ENCODE measurements at regions not wholly inside any gene's neighbourhood (a gene's known extent, or its start where the extent isn't known, plus 50 kb on each side); places are given as distances from the start of the nearest gene placed in this dataset.

DNA sequence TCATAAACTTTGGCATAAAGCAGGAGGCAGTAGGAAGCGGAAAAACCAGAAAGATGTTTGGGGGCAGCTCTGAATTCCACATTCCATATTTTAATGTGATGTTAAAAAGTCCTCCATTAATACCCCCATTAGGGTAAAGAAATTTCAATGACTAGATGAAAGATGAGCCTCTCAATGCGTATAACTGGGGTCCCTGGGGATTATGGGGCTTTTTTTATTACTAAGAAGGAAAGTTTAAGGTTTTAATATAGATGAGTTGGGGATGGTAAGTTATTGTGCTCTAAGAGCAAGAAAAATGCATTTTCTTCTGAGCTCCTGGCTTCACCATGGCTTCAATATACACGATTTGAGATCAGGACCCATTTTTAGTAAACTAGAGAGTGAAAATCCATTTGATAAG is 321.9 kb downstream of the CDK5RAP2 start:
- peaks cover 15% of the 10 kb centered on the region for H3K27me3 Mint-ChIP-seq
- TF ChIP-seq, protein P1, sequence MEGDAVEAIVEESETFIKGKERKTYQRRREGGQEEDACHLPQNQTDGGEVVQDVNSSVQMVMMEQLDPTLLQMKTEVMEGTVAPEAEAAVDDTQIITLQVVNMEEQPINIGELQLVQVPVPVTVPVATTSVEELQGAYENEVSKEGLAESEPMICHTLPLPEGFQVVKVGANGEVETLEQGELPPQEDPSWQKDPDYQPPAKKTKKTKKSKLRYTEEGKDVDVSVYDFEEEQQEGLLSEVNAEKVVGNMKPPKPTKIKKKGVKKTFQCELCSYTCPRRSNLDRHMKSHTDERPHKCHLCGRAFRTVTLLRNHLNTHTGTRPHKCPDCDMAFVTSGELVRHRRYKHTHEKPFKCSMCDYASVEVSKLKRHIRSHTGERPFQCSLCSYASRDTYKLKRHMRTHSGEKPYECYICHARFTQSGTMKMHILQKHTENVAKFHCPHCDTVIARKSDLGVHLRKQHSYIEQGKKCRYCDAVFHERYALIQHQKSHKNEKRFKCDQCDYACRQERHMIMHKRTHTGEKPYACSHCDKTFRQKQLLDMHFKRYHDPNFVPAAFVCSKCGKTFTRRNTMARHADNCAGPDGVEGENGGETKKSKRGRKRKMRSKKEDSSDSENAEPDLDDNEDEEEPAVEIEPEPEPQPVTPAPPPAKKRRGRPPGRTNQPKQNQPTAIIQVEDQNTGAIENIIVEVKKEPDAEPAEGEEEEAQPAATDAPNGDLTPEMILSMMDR (IDR thresholded peaks at IDR 0.05) = no peak
- no peaks in the 10 kb centered on the region for H3K9me3 Mint-ChIP-seq
- DNase-seq (no peak), ATAC-seq (no peak)
- POLR2A ChIA-PET = no interaction called here
- CTCF ChIA-PET = no interaction called here
- intact Hi-C loops (cut with micrococcal nuclease) = no loop called here
- no peaks in the 10 kb centered on the region for H3K4me1 Mint-ChIP-seq (ENCODE audit: low read depth)
- H3K36me3 Mint-ChIP-seq (ENCODE audit: low read depth) = no peaks in the 10 kb centered on the region
- H3K27ac Mint-ChIP-seq = no peak overlapping the region
- H3K4me3 Mint-ChIP-seq = no peak overlapping the region

DNA sequence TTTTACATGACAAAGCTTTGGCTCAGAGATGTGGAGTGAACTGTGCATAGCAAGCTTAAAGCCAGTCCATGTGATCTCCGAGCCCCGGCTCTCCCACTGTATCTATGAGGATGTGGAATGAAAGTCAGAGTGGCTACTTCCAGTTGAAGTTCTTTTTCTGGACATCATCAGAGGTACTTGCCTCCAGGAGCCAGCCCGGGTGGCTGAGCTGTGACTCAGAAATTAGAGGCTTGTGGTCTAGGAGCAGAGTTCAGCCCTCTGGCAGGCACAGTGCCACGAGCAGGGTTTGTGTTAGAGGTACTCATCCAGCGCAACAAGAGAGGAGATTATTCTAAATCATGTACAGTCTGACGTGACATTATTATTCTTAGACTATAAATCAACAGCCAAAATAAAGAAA is 322.5 kb downstream of the CDK5RAP2 start:
- ChIA-PET POLR2A (no interaction called here), CTCF (no interaction called here)
- no peak overlapping the region for H3K4me3 Mint-ChIP-seq
- H3K4me1 Mint-ChIP-seq (ENCODE audit: low read depth) = no peaks in the 10 kb centered on the region
- TF ChIP-seq, protein P1 (IDR thresholded peaks at IDR 0.05) = no peak
- H3K27me3 Mint-ChIP-seq = peaks cover 15% of the 10 kb centered on the region
- H3K27ac Mint-ChIP-seq = no peak overlapping the region
- H3K9me3 Mint-ChIP-seq = no peaks in the 10 kb centered on the region
- no peak for ATAC-seq
- intact Hi-C loops (cut with micrococcal nuclease) = no loop called here
- H3K36me3 Mint-ChIP-seq (ENCODE audit: low read depth) = no peaks in the 10 kb centered on the region
- DNase-seq = no peak

DNA sequence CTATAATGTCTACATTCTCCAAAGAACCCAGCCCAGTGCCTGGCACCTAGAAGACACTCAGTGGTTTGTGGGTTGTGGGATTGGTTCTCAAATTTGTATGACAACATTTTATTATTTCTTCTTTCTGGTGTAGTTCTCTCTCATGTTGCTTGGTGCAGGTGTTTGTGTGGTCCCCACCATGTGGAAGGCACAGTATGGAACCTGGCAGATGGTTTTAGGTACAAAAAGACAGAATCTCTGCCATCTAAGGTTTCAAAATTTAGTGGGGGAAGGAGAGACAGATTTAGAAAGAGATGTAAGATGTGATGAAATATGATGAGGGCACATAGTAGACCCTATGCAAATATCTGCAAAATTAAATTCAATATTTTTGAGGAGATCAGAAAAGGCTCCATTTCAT is 323.8 kb downstream of the CDK5RAP2 start:
- ATAC-seq = no peak
- no peak for DNase-seq
- Mint-ChIP-seq H3K36me3 (ENCODE audit: low read depth) (no peaks in the 10 kb centered on the region), H3K9me3 (no peaks in the 10 kb centered on the region), H3K4me3 (no peak overlapping the region), H3K4me1 (ENCODE audit: low read depth) (no peaks in the 10 kb centered on the region), H3K27ac (no peak overlapping the region), H3K27me3 (peaks cover 15% of the 10 kb centered on the region)
- ChIA-PET CTCF (no interaction called here), POLR2A (no interaction called here)
- TF ChIP-seq, protein P1 (IDR thresholded peaks at IDR 0.05) = no peak
- intact Hi-C loops (cut with micrococcal nuclease) = no loop called here

DNA sequence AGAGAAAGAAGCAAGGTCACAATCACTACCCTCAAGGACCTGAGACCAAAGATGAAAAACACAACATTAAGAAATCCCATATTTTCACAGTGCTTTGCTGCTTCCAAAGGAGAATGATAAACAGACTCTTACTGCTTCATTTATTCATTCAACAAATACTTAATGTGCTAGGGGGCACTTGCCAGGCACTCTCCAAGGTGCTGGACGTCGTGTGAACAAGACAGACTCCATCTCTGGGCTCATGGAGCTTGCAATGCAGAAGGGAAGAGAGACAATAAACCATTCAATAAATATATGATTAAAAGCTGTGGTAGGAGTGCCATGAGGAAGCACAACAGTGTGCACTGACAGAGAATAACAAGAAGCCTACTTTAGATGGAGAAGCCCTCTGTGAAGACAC is 327.7 kb downstream of the CDK5RAP2 start:
- no peaks in the 10 kb centered on the region for H3K4me1 Mint-ChIP-seq (ENCODE audit: low read depth)
- no peak overlapping the region for H3K27ac Mint-ChIP-seq
- ATAC-seq (no peak), DNase-seq (no peak)
- H3K36me3 Mint-ChIP-seq (ENCODE audit: low read depth) = no peaks in the 10 kb centered on the region
- TF ChIP-seq, protein P1 (IDR thresholded peaks at IDR 0.05) = no peak
- intact Hi-C loops (cut with micrococcal nuclease) = no loop called here
- no peak overlapping the region for H3K4me3 Mint-ChIP-seq
- ChIA-PET POLR2A (no interaction called here), CTCF (no interaction called here)
- H3K9me3 Mint-ChIP-seq = no peaks in the 10 kb centered on the region
- peaks cover 7% of the 10 kb centered on the region for H3K27me3 Mint-ChIP-seq

DNA sequence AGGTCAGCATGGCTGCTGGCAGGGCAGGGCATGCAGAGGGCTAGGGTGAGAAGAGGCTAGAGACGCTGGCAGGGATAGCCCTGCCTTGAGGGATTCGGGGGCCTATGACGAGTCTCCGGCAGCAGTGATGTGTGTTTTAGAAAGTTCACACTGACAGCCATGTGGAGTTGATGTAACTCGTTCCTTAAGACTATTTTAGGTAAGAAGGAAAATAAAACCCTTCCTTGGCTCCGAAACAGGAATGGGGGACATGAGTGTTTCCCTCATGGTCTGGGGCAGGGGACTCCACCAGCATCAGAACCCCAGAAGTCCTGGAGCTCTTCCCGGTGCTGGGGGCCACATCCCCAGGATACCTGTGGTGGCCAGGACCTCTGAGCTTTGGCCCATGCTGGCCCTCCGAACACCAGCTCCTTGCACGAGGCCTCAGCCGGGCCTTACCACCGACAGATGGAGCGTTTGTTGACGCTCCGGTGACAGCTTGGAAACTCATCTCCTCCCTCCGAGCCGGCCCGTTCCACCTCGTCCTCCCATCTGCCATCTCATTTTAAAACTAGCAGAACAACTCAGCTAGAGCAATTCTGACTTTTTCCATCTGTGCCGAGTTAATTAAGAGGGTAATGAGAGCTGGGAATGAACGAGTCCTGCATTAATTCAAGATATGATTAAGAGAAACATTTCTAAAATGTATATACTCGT is 337.7 kb downstream of the CDK5RAP2 start:
- Mint-ChIP-seq H3K9me3 (peaks cover 2% of the 10 kb centered on the region), H3K27me3 (no peaks in the 10 kb centered on the region), H3K4me1 (ENCODE audit: low read depth) (no peaks in the 10 kb centered on the region), H3K4me3 (no peak overlapping the region), H3K36me3 (ENCODE audit: low read depth) (no peaks in the 10 kb centered on the region), H3K27ac (no peak overlapping the region)
- ChIA-PET CTCF (no interaction called here), POLR2A (interaction anchor here (0.5 kb wide), 1 partner anchor 1688 kb away, joined by 3 read pairs; no protein-coding TSS in a partner anchor)
- intact Hi-C loops (cut with micrococcal nuclease) = no loop called here
- ATAC-seq (no peak), DNase-seq (no peak)
- TF ChIP-seq, protein P1 (IDR thresholded peaks at IDR 0.05) = no peak

Measured in activated CD8-positive, alpha-beta T cell treated with anti-CD3 and anti-CD28 coated beads for 36 hours (primary cell).